ENCODE measurements at regions not wholly inside any gene's neighbourhood (a gene's known extent, or its start where the extent isn't known, plus 50 kb on each side); places are given as distances from the start of the nearest gene placed in this dataset.
A peak's percentile ranks its signal among the peaks of the same experiment; 100 is the strongest.

- TF ChIP-seq ZFX (IDR thresholded peaks at IDR 0.05) (no peak), CTCF (conservative IDR thresholded peaks at IDR 0.05) (no peak)
- no peak overlapping the region for H3K27ac ChIP-seq
These were observed 743.8 kb downstream of the DSC3 start for GRCh38 chr18:30298769-30299168.

DNA sequence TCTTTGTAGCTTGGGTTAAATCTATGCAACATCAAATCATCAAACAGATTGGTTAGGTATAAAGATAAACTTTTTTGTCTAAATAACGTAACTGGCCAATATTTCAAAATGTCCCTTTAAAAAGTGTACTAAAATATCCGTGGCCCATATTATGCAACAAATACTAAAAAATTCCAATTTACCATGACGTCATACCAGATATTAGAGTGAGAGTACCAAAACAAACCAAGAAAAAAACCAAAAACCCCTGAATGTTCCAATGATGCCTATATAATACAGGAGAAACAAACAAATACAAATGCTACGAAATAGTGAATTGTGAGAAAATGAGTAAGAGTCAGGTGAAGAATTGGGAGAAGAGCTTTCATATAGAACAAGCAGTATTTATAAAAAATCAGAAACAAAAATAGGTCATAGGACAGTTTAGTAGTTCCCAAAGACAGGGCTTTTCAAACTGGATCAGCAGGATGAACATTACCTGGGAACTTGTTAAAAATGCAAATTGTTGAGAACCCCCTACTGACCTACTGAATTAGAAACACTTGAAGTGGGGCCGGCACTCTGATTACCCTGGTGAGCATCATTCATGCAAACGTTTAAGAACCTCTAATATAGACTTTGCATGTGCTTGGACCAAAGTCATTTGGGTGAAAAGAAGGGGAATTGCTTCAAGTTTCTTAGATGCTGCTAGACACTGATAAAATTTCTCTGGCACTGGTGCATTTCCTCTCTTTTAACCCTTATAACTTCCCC is 753.7 kb downstream of the DSC3 start:
- TF ChIP-seq CTCF (conservative IDR thresholded peaks at IDR 0.05) = no peak
- TF ChIP-seq ZFX (IDR thresholded peaks at IDR 0.05) = no peak
- no peak overlapping the region for H3K27ac ChIP-seq

GRCh38 chr18:30280861-30281470 is 761.6 kb downstream of the DSC3 start:
- TF ChIP-seq CTCF (conservative IDR thresholded peaks at IDR 0.05) (peak; percentile 79), ZFX (IDR thresholded peaks at IDR 0.05) (no peak)

GRCh38 chr18:30280186-30280585 is 762.4 kb downstream of the DSC3 start:
- TF ChIP-seq ZFX (IDR thresholded peaks at IDR 0.05) = no peak
- no peak for TF ChIP-seq CTCF (conservative IDR thresholded peaks at IDR 0.05)
- no peak overlapping the region for H3K27ac ChIP-seq

More at GRCh38 chr18:30280861-30281470, 761.6 kb downstream of the DSC3 start:
- H3K27ac ChIP-seq = no peak overlapping the region

GRCh38 chr18:30277676-30278075 is 764.9 kb downstream of the DSC3 start:
- no peak for TF ChIP-seq CTCF (conservative IDR thresholded peaks at IDR 0.05)
- TF ChIP-seq ZFX (IDR thresholded peaks at IDR 0.05) = no peak
- H3K27ac ChIP-seq = no peak overlapping the region

DNA sequence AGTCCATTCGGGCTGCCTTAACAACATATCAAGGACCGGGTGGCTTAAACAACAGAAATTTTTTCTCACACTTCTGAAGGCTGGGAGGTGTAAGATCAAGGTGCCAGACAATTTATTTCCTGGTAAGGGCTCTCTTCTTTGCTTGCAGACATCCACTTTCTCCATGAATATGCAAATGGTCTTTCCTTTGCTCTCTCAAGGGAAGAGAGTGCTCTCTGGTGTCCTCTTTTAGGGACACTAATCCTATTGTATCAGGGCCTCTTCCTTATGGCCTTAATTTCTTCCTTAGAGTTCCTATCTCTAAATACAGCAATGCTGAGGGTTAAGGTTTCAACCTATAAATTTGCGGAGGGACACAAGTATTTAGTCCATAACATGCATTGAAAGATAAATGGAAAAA is 770.8 kb downstream of the DSC3 start:
- no peak for TF ChIP-seq ZFX (IDR thresholded peaks at IDR 0.05)
- TF ChIP-seq CTCF (conservative IDR thresholded peaks at IDR 0.05) = peak; percentile 11; the same call in 1 of the 2 replicates
- no peak overlapping the region for H3K27ac ChIP-seq

GRCh38 chr18:30265190-30265589 is 777.4 kb downstream of the DSC3 start:
- TF ChIP-seq CTCF (conservative IDR thresholded peaks at IDR 0.05) (no peak), ZFX (IDR thresholded peaks at IDR 0.05) (no peak)
- no peak overlapping the region for H3K27ac ChIP-seq
